GM12878 (cell line): ENCODE measurements at regions not wholly inside any gene's neighbourhood (a gene's known extent, or its start where the extent isn't known, plus 50 kb on each side); places are given as distances from the start of the nearest gene placed in this dataset.

Source experiments
- ATF2 ChIP-seq: IDR thresholded peaks from 2 replicates; pipeline ENCODE4 v1.6.1; 2012; ENCODE audit warnings: low read length, inconsistent platforms
- ATF7 ChIP-seq: fragments of 450-650 bp; IDR thresholded peaks from 2 replicates; pipeline ENCODE4 v1.6.1; 2016; ENCODE audit warnings: low read depth, mild to moderate bottlenecking
- CHD1 ChIP-seq: IDR thresholded peaks from 2 replicates; pipeline ENCODE4 v1.6.1; 2012; ENCODE audit warnings: low read depth, low read length, improper control_type of control experiment
- CHD4 ChIP-seq: fragments of 200-600 bp; sonication (generic); IDR thresholded peaks from 2 replicates; pipeline ENCODE4 v1.6.1; 2016; ENCODE audit warnings: mild to moderate bottlenecking
- HDAC6 ChIP-seq: fragments of 200-600 bp; sonication (generic); IDR thresholded peaks from one replicate; pipeline ENCODE4 v1.8.0; 2017; ENCODE audit warnings: antibody characterized with exemption; ENCODE audit not compliant: unreplicated experiment
- IRF4 ChIP-seq: IDR thresholded peaks from 2 replicates; pipeline ENCODE4 v1.6.1; 2011; ENCODE audit warnings: low read depth, low read length
- NR2F1 ChIP-seq: fragments of 450-650 bp; conservative IDR thresholded peaks from 2 replicates; pipeline ENCODE4 v1.6.1; 2017; ENCODE audit warnings: mild to moderate bottlenecking
- RELA ChIP-seq: fragments of 450-650 bp; IDR thresholded peaks from 2 replicates; pipeline ENCODE4 v1.8.0; 2014; ENCODE audit warnings: borderline replicate concordance; ENCODE audit not compliant: partially characterized antibody
- SMAD5 ChIP-seq: IDR thresholded peaks from 2 replicates; pipeline ENCODE4 v1.6.1; 2016; ENCODE audit warnings: antibody characterized with exemption, low read depth
- SPI1 ChIP-seq: IDR thresholded peaks from 2 replicates; pipeline ENCODE4 v1.6.1; 2011; ENCODE audit warnings: low read depth, mild to moderate bottlenecking, low read length, moderate library complexity, borderline replicate concordance; ENCODE audit not compliant: insufficient read depth
- SUPT20H ChIP-seq: IDR thresholded peaks from 2 replicates; pipeline ENCODE4 v1.6.1; 2011; ENCODE audit warnings: low read depth, mild to moderate bottlenecking, low read length, moderate library complexity, borderline replicate concordance; ENCODE audit not compliant: control insufficient read depth
- SUZ12 ChIP-seq: fragments of 200-600 bp; sonication (generic); IDR thresholded peaks from one replicate; pipeline ENCODE4 v1.6.1; 2018; ENCODE audit warnings: antibody characterized with exemption, mild to moderate bottlenecking; ENCODE audit not compliant: unreplicated experiment
- TF ChIP-seq, protein P1 (sequence below): fragments of 450-650 bp; IDR thresholded peaks from 2 replicates; pipeline ENCODE4 v1.6.1; 2017; ENCODE audit warnings: mild to moderate bottlenecking, moderate library complexity
- TF ChIP-seq, protein P2 (sequence below): IDR thresholded peaks from 2 replicates; pipeline ENCODE4 v1.6.1; 2011; ENCODE audit warnings: mild to moderate bottlenecking, low read depth, low read length, moderate library complexity; ENCODE audit not compliant: insufficient replicate concordance

- TF ChIP-seq, protein P1, sequence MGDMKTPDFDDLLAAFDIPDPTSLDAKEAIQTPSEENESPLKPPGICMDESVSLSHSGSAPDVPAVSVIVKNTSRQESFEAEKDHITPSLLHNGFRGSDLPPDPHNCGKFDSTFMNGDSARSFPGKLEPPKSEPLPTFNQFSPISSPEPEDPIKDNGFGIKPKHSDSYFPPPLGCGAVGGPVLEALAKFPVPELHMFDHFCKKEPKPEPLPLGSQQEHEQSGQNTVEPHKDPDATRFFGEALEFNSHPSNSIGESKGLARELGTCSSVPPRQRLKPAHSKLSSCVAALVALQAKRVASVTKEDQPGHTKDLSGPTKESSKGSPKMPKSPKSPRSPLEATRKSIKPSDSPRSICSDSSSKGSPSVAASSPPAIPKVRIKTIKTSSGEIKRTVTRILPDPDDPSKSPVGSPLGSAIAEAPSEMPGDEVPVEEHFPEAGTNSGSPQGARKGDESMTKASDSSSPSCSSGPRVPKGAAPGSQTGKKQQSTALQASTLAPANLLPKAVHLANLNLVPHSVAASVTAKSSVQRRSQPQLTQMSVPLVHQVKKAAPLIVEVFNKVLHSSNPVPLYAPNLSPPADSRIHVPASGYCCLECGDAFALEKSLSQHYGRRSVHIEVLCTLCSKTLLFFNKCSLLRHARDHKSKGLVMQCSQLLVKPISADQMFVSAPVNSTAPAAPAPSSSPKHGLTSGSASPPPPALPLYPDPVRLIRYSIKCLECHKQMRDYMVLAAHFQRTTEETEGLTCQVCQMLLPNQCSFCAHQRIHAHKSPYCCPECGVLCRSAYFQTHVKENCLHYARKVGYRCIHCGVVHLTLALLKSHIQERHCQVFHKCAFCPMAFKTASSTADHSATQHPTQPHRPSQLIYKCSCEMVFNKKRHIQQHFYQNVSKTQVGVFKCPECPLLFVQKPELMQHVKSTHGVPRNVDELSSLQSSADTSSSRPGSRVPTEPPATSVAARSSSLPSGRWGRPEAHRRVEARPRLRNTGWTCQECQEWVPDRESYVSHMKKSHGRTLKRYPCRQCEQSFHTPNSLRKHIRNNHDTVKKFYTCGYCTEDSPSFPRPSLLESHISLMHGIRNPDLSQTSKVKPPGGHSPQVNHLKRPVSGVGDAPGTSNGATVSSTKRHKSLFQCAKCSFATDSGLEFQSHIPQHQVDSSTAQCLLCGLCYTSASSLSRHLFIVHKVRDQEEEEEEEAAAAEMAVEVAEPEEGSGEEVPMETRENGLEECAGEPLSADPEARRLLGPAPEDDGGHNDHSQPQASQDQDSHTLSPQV, result no peak
- TF ChIP-seq NR2F1 (no peak), CHD1 (no peak), IRF4 (no peak), HDAC6 (no peak), ATF7 (no peak), SPI1 (no peak), RELA (no peak), SUZ12 (no peak), SMAD5 (no peak), SUPT20H (no peak), CHD4 (no peak), ATF2 (no peak)
- TF ChIP-seq, protein P2, sequence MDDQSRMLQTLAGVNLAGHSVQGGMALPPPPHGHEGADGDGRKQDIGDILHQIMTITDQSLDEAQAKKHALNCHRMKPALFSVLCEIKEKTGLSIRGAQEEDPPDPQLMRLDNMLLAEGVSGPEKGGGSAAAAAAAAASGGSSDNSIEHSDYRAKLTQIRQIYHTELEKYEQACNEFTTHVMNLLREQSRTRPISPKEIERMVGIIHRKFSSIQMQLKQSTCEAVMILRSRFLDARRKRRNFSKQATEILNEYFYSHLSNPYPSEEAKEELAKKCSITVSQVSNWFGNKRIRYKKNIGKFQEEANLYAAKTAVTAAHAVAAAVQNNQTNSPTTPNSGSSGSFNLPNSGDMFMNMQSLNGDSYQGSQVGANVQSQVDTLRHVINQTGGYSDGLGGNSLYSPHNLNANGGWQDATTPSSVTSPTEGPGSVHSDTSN, result no peak
These were observed 719.8 kb upstream of the LRRC4C start (continued) for GRCh38 chr11:42179216-42179615.
